HG03558 (cell line): ENCODE measurements at regions not wholly inside any gene's neighbourhood (a gene's known extent, or its start where the extent isn't known, plus 50 kb on each side); places are given as distances from the start of the nearest gene placed in this dataset.
"Not testable (repeated sequence)": the region's sequence is repeated elsewhere in the genome, so short reads cannot be mapped to it uniquely, and the experiment has no call there.

Source experiments
- ATAC-seq: cut with Tn5 transposase; IDR thresholded peaks from one replicate; pipeline ENCODE4 v1.9.1; 2021; ENCODE audit warnings: moderate number of reproducible peaks; ENCODE audit not compliant: unreplicated experiment; ENCODE audit errors: extremely low read depth

DNA sequence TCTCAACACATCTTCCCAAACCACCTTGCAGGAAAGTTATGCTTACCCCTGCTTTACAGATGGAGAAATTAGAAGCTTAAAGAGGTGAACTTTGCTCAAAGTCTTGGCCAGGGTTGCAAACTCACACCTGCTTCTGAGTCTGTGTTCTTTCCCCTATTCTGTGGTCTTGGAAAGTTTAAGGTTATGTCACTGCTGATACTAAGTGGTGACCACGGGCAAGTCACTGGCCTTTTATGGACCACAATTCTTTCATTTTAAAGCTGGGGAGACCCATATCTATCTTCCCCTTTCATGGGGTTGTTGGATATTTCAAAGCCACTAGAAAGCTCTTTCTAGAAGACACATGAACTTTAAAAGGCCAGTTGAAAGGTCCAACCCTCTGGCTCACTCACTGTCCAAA is 95.4 kb upstream of the KLF4 start:
- no peak for ATAC-seq

DNA sequence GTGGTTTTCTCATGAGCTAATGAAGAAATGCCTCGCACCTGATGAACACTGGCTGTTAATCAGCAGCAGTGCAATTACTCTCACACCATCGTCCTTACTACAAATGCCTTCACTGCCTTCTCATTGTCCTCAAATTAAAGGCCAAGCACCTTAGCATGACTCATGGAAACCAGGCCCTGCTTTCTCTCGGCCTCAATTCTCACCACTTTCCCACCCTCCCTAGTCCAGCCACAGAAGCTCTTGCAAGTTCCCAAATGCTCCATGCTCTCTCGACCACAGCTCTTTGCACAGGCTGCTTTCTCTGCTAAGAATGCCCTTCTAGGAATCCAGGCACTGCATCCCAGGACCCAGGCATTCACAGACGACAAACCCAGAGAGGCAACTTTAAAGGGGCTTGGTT is 94.6 kb upstream of the KLF4 start:
- no peak for ATAC-seq

DNA sequence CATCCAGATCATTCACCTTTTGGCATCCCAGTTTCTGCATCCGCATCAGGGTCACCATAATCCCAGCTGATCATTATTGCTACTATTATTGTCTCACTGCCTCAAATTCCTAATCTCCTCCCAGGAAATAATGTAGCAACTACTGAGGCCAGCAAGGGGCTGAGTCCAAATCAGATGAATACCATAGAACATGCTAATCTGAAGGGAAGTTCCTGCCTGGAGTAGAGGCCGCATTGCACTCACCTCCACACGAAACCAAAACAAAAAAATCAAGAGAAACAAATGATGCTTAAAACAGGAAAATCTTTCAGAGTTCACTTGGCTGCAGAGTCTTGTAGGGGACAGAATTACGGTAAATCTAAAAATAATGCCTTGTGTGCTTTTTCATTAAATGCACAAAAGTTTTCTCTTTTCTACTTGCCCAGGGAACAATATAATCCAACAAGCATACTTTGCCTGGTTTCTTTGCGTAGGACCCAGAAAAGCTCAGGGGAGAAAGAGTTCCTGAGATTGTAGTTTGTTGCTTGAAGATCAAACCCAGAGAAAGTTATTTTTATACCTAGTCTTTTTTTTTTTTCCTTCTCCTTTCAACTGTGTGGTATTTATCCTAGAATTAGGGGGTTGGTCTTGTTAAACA is 87.7 kb upstream of the KLF4 start:
- ATAC-seq = no peak

DNA sequence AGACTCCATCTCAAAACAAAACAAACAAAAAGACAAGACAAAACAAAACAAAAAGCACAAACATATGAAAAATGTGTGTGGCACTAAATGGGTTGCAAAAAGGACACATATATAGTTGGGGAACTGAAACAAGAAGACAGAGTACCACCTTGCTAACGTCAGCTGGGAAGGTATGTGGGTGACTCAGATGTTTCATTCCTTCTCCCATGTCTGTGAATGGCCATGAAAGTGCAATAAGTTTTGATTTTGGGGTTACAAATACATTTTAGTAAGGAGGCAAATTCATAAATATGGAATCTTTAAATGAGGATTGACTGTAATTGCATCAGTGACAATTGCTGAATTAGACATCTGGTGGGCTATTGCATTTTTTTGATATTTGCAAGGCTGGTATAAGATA is 81.6 kb upstream of the KLF4 start:
- no peak for ATAC-seq

DNA sequence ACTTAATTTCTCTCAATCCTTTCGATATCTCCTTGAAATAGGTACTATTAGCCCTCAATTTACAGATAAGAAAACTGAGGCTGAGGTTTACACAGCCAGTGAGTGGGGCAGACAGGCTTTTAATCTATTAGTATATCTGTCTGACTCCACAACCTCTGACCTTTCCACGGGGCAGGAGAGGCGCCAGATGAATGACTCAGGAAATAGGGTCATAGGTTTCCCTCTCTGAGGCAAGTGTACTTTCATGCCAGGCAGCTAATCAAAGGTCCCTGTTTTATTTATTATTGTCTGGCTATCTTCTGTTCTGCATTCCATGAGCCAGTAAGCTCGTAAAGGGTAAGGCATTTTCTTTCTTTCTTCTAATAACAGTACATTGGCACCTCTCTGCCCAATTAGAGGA is 79.6 kb upstream of the KLF4 start:
- ATAC-seq = no peak

DNA sequence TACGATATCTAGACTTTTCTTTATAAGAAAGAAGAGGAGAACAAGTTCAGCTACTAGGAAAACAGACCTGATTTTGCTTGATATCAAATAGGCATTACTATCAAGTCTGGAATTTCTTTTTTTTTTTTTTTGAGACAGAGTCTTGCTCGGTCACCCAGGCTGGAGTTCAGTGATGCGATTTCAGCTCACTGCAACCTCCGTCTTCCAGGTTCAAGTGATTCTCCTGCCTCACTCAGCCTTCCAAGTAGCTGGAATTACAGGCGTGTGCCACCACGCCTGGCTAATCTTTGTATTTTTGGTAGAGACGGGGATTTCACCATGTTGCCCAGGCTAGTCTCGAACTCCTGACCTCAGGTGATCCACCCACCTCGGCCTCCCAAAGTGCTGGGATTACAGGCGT is 78.8 kb upstream of the KLF4 start:
- not testable (repeated sequence) for ATAC-seq

DNA sequence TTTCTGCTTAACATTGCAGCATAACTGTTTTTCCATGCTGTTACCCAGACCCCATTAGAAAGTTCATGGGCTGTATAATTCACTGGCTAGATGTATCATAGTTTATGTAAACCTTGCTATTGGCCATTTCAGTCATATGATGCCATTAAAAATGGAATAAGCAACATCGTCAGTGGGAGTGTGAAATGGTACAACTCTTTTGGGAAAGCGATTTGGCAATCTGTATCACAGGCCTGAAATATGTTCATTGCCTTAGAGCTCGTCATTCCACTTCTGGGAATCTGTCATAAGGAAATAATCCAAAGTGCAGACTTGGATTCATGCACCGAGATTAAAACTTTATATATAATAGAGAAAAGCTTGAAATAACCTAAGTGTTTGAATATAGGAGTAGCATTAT is 77.9 kb upstream of the KLF4 start:
- ATAC-seq = no peak

DNA sequence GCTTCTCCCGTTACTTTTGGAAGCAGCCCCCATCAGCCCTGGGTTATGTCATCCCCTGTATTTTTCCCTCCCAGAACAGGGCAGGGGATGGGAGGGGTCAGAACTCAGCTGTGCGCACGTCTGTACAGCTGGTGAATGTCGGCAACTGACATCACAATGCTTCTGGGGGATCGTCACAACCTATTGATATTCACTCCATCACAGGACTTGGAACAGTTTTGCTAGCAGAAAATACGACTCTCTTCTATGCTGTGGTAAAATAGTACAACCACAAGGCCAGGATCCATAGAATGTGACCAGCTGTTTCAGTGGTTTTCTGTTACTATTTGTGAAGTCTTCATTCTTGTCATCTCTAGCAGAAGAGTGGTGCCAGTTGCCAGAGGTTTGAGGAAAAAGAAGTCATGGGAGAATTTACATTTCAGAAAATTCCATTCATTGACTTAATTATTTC is 77.1 kb upstream of the KLF4 start:
- no peak for ATAC-seq

DNA sequence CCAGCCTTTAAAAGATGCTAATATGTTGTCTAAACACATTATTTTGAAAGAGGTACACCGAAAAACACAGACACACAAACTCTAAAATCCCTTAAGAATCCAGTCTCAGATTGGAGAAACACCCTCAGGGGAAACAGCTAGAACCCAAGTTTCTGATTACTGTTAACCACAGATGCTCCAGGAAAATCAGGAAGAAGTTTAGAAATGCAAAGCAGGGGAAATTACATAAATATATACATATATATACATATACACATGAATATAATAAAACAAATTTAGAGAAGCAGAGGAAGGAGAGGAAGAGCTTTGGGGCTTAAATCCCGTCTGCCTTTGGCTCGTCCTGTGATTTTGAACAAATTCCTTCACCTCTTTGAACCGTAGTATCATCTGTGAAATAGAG is 73.2 kb upstream of the KLF4 start:
- no peak for ATAC-seq

DNA sequence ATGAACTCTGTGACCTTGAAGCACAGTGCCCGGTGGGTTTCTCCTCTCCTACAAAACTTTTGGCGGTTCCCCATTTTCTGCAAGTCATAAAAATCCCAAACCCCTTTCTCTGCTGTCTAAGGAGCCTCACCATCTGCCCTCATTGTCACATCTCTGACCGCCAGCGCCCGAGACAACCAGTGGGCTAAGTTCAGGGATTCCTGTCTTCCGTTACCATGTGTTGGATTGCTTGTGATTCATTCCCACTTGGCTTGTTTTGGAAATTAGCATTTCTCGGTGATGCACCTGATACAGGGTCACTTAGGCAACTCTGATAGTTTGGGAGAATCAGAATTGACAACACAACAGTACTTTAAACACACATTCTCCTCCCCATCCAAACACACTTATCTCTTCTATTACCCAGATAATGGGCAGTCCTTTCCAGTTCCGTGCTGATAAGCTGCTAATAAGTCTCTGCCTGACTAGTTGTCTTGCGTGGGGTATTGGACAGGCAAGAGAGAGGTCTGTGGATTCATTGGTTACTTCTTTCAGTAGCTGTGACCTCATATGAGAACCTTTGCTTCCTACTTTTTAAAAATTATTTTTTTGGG is 70.0 kb upstream of the KLF4 start:
- ATAC-seq = no peak

DNA sequence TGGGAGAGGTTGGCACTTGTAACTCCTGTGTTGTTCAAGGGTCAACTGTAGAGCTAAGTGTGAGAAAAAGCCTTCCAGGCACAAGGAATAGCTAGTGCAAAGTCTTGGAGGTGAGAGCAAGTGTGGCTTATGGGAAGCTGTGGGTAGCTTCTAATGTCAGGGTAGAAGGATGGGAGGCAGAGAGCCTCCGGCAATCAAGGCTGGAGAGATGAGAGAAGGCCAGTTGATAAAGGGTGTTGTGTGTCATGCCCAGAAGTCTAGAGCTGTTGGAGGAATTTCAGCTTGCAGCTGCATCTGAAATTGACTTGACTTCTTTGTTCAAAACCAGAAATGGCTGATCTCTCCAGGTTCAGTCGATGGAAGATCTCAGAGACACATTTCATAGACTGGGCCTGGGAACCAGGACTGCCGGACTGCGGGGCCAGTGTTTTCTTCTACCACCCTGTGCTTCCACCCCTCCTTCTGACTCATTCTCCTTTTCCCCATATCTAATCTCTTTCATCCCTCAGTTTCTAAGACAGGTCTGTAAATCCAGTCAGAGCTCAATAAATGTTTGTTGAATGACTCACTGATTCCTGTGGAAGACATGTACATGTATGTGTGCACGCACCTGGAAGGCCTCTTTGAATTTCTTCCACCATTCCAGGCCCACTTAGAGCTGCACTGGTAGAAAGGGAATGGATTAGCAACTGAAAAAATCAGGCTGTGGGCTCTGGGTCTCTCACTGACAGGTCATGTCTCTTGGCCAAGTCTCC is 67.8 kb upstream of the KLF4 start:
- no peak for ATAC-seq

DNA sequence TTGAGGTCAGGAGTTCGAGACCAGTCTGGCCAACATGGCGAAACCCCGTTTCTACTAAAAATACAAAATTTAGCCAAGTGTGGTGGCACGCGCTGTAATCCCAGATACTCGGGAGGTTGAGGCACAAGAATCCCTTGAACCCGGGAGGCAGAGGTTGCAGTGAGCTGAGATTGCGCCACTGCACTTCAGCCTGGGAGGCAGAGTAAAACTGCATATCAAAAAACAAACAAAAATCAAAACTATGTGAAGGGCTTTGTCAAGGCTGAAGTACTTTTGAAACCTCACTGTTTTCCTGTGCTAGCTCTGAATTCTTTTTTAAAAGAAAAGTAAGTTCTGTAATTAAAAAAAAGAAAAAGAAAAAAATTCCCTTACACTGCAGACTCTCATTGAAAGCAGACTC is 65.1 kb upstream of the KLF4 start:
- no peak for ATAC-seq

DNA sequence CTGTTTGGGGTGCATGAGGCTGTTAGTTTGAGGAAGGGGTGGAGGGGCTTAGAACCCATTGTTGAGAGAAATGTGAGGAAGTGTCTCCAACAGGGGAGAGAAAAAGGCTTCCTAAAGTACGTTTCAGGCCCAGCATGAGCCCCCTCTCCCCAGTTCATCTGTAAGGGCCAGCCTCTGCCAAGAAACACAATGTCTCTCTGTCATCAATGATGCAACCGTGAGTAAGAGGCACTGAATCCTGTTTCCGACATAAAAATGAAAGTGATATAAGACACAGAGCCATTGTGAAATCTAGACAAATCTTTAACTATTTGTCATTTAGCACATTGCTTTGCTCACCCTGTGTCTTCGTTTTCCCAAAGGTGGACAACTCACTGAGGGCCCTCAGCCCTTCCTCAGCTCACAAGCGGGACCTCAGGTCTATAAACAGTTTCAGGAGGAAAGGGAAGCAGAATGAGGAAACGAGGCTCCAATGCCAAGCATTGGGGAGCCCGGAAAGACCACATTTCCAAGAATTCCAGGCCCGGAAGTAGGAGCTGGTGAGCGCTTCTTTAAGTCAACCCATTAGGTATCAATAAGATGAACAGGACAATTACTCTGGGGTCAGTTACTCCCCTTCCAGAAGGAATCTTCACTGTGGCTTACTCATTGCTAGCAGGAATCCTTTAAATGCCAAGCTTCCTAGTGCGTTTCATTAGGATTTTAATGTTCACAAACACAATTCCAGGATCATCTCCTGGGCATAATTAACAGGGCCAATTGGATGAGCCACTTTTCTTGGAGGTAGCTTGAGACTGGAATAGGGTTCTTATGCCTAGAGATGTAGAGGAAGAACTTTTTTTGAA is 59.0 kb upstream of the KLF4 start:
- no peak for ATAC-seq

DNA sequence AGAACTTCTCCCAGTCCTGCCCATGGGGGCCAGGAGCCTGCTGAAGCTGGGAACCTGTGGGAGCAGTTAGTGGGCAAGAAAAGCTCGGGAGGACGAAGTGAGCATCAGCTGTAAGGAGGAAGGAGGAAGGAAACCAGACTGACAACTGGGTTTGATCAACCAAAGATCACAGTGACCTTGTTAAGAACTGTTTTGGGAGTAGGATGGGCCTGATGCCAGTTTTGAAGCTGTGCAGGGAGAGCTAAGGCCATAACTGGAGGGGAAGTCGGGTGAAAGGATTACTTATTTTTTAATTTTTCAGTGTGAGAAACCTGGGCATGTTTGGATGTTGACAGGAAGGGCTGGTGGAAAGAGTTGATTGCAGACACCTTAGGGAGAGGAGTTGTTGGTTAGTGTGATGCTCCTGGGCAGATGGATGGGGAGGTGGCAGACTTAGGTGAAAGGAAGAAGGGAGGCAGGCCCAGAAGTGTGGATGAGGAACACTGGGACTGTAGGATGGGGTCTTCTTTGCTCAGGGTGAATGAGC is 58.3 kb upstream of the KLF4 start:
- no peak for ATAC-seq

DNA sequence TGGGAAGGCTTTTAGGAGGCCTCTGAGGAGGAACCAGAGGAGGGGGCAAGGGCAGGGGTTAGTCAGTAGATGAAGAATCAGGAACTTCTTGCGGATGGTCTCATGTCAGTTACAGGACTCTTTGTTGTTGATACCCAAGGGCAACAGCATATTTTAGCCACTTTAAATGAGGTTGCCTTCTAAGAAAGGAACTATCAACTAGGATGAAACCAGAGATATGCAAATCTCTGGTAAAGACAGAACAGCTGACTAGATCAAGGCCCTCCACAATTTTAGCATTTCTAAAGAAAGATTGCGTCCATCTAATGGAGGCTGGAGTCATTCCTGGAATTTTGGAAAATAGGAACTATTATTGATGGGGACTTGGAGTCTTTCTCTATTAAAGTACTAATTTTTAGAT is 57.7 kb upstream of the KLF4 start:
- ATAC-seq = no peak

DNA sequence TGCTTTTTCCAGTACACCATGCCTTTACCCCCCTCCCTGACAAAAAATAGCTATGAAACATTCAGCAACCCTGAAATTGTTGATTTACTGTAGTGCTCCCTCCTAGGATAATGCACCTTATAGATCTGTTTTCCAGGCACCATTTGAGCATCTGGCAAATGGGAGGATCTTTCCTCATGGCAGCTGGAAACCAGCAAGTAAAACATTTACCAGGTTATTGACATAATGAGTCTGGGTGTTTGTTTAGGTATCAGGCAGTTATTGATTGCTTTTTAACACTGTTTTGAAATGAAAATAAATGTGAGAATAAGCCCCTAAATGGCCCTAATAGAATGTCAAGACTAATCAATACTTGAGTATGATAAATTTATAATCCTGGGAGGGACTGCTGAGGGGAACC is 57.3 kb upstream of the KLF4 start:
- ATAC-seq = no peak

DNA sequence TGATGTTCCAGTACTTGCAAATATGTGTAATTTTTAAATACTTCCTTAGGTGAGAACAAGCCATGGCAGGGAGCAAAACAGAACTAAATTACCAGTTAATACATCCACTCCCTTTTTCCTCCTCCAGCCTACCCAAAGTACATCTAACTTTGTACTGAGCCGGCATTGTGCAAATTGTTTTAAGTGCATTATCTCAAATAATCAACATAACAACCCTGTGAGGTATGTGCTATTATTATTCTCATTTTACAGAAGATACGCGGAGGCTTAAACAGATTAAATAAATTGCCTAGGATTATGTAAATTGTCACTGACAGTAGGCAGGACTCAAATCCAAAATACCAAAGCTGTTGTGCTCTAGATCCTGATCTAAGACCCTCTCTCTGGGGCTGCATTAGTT is 55.5 kb upstream of the KLF4 start:
- ATAC-seq = no peak

DNA sequence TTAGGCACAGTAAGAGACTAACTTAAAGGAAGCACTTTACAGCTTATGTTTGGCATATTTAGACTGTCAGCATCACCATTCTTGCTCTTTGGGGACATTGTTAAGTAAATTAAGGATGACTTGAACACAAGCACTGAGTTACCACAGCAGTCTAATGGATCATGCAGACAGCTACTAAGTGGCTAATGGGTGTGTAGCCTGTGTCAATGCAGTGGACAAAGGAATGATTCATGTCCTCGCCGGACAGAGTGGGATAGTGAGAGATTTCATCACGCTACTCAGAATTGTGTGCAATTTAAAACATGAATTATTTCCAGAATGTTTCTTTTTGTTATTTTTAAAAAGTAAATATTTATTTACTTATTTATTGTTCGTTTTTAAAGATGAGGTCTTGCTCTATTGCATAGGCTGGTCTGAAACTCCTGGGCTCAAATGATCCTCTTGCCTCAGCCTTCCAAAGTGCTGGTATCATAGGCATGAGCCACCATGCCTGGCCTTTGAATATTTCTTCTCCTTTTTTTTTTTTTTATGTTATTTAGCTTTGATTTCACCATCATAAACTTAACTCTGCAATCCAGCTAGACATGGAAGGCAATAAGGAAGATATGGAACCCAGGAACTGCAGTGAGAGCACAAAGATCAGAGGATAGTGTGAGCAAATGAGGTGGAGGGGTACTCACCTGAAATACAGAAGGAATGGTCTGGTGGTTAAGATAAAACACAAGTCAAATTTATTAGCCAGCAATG is 53.0 kb upstream of the KLF4 start:
- ATAC-seq = no peak

DNA sequence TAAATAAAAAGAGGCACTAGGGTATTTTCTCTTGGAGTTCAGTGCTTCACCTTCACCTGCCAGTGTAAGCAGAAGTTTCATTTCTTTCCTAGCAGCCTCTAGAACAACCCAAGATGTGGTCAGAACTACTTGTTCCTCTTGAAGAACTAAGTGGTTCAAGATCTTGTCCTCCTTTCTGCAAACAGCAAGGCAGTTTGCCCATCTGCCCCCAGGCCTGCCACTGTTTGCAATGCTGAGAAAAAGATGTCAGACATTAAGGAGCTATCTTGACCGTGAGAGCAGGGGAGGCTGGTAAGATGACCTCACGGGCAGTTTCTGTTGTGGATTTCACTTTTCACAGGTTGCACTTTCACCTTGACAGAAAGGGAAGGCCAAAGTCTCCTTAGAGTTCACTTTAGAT is 52.0 kb upstream of the KLF4 start:
- no peak for ATAC-seq

DNA sequence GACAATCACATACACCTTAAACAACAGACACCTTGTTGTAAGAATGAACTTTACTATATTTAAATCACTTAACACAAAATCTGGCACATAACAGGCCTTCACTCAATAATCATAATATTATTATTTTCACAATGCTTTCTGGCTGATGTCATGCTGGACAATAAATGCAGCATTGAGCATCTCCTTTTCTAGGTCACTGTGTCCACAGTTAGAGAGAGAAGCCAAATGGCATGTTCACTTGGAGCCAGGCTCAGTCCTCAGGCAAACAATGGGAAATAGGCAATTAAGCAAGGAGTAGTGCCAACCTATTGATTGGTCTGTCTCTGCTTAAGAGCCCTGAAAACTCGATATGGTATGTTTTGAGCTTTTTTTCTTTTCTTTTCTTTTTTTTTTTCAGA is 50.6 kb upstream of the KLF4 start:
- ATAC-seq = no peak
